HL-60 (cell line): ENCODE measurements at regions not wholly inside any gene's neighbourhood (a gene's known extent, or its start where the extent isn't known, plus 50 kb on each side); places are given as distances from the start of the nearest gene placed in this dataset.

Experiments used
- CTCF ChIP-seq: IDR thresholded peaks from one replicate; pipeline ENCODE4 v1.5.1; 2011; ENCODE audit warnings: low read length, control low read depth, inconsistent platforms; ENCODE audit not compliant: insufficient read depth
- REST ChIP-seq: IDR thresholded peaks from 2 replicates; pipeline ENCODE4 v1.6.1; 2012; ENCODE audit warnings: low read depth; ENCODE audit not compliant: insufficient replicate concordance

- TF ChIP-seq CTCF = no peak
- no peak for TF ChIP-seq REST
Observed at GRCh38 chr22:34434371-34434770, 514.1 kb upstream of the LARGE1 start.
